ENCODE measurements at regions not wholly inside any gene's neighbourhood (a gene's known extent, or its start where the extent isn't known, plus 50 kb on each side); places are given as distances from the start of the nearest gene placed in this dataset.

DNA sequence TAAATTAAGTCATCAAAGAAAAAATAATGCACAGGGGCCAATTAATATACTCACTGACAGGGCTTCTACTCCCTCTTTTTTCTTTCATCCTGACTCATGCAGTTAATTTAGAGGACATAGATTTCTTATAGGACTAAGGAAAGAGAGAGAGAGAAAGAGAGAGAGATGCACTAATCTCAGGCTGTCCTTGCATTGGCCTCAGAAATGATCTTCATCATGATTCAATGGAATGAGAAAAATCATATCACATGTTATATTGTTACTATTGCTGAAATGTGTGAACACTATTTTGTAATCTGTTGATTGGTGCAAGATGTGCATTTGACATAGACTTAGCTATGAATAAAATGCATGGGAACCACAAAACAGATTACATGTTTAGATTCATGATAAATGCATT lies 608.3 kb upstream of the NUDT12 start:
- TF ChIP-seq, protein P1, sequence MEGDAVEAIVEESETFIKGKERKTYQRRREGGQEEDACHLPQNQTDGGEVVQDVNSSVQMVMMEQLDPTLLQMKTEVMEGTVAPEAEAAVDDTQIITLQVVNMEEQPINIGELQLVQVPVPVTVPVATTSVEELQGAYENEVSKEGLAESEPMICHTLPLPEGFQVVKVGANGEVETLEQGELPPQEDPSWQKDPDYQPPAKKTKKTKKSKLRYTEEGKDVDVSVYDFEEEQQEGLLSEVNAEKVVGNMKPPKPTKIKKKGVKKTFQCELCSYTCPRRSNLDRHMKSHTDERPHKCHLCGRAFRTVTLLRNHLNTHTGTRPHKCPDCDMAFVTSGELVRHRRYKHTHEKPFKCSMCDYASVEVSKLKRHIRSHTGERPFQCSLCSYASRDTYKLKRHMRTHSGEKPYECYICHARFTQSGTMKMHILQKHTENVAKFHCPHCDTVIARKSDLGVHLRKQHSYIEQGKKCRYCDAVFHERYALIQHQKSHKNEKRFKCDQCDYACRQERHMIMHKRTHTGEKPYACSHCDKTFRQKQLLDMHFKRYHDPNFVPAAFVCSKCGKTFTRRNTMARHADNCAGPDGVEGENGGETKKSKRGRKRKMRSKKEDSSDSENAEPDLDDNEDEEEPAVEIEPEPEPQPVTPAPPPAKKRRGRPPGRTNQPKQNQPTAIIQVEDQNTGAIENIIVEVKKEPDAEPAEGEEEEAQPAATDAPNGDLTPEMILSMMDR (IDR thresholded peaks at IDR 0.05), result no peak
- TF ChIP-seq POLR2A (IDR thresholded peaks at IDR 0.05), result no peak

Measured in right lobe of liver (tissue), 4 donors.